ENCODE measurements at regions not wholly inside any gene's neighbourhood (a gene's known extent, or its start where the extent isn't known, plus 50 kb on each side); places are given as distances from the start of the nearest gene placed in this dataset.

DNA sequence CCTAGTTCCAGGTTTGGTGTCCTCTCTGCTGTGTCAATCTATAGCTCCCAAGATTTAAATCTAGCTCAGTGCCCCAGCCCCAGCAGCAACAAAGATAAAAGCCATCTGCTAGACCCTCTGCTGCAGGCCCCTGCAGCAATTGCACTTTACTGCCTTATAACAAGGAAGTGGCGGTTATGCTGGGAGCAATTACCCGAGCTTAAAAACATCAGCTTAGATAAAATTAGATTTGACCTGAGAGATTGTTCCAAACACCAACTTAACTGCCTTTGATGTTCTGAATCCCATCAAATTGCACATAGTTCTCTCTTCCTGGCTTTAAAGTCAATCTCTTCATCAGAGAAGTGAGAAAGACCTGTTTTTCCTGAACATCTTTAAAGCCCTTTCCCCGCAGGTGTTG is 62.4 kb upstream of the SHISA6 start:
- Mint-ChIP-seq H3K36me3 (ENCODE audit: insufficient read depth in 1 of 3, low read depth in 3 of 3) (no peaks in the 10 kb centered on the region), H3K27me3 (ENCODE audit: low read depth) (peaks cover 5% of the 10 kb centered on the region), H3K9me3 (peaks cover 0 to 3% of the 10 kb centered on the region in 2 experiments; a peak in 1 of 5 replicates), H3K4me1 (peaks cover 12% of the 10 kb centered on the region in 2 experiments), H3K4me3 (no peak overlapping the region), H3K27ac (no peak overlapping the region)
- Histone ChIP-seq H3K56ac (ENCODE audit: insufficient read length, low read depth, low read length) (no peak overlapping the region), H3K4me2 (ENCODE audit: insufficient read depth, insufficient read length, low read length) (no peak overlapping the region), H2AFZ (ENCODE audit: low read length) (no peak overlapping the region), H4K20me1 (ENCODE audit: control insufficient read depth, insufficient read depth, insufficient read length) (no peaks in the 10 kb centered on the region), H3K23me2 (ENCODE audit: insufficient read length, low read depth, low read length, poor library complexity, severe bottlenecking) (no peaks in the 10 kb centered on the region), H4K5ac (ENCODE audit: insufficient read length, low read depth, low read length) (no peak overlapping the region), H3K9me3 (ENCODE audit: control insufficient read depth, low read depth, low read length) (no peaks in the 10 kb centered on the region), H3K23ac (ENCODE audit: insufficient read length, low read depth, low read length) (no peak overlapping the region), H2BK12ac (ENCODE audit: insufficient read length, low read depth, low read length) (no peak overlapping the region), H3K27me3 (ENCODE audit: insufficient read depth, low read length) (no peaks in the 10 kb centered on the region), H3K14ac (ENCODE audit: insufficient read depth, low read length) (no peak overlapping the region), H2AK5ac (ENCODE audit: insufficient read length, low read length) (no peak overlapping the region), H2BK15ac (ENCODE audit: low read depth, low read length) (no peak overlapping the region), H3K27ac (ENCODE audit: insufficient read length, low read depth, low read length) (no peak overlapping the region), H3K9ac (ENCODE audit: extremely low read depth, insufficient read length, low read length) (no peak overlapping the region), H3K4me1 (ENCODE audit: insufficient read depth, low read length) (no peaks in the 10 kb centered on the region), H4K8ac (replicated peaks; ENCODE audit: insufficient read length, low read depth, low read length) (no peak overlapping the region), H4K91ac (ENCODE audit: insufficient read length, low read depth, low read length) (no peak overlapping the region), H2BK120ac (ENCODE audit: low read depth, low read length, poor library complexity, severe bottlenecking) (no peak overlapping the region), H3K79me2 (ENCODE audit: insufficient read depth, low read length) (no peaks in the 10 kb centered on the region), H3K4ac (ENCODE audit: low read depth, low read length) (no peak overlapping the region), H2BK20ac (ENCODE audit: low read depth, low read length, poor library complexity, severe bottlenecking) (no peak overlapping the region), H3K79me1 (ENCODE audit: insufficient read depth, low read depth, low read length, poor library complexity, severe bottlenecking) (no peaks in the 10 kb centered on the region), H3T11ph (ENCODE audit: low read length) (no peak overlapping the region), H2BK5ac (ENCODE audit: insufficient read length, low read length) (no peak overlapping the region), H3K18ac (ENCODE audit: insufficient read length, low read depth, low read length) (no peak overlapping the region)
- WGBS (ENCODE audit: extremely low coverage, insufficient read length, low lambda C conversion rate) = no CpG with 5 or more reads among the region's 3 CpGs
- TF ChIP-seq, protein P1, sequence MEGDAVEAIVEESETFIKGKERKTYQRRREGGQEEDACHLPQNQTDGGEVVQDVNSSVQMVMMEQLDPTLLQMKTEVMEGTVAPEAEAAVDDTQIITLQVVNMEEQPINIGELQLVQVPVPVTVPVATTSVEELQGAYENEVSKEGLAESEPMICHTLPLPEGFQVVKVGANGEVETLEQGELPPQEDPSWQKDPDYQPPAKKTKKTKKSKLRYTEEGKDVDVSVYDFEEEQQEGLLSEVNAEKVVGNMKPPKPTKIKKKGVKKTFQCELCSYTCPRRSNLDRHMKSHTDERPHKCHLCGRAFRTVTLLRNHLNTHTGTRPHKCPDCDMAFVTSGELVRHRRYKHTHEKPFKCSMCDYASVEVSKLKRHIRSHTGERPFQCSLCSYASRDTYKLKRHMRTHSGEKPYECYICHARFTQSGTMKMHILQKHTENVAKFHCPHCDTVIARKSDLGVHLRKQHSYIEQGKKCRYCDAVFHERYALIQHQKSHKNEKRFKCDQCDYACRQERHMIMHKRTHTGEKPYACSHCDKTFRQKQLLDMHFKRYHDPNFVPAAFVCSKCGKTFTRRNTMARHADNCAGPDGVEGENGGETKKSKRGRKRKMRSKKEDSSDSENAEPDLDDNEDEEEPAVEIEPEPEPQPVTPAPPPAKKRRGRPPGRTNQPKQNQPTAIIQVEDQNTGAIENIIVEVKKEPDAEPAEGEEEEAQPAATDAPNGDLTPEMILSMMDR (conservative IDR thresholded peaks at IDR 0.05) = no peak
- DNase-seq = no peak
